ENCODE measurements at regions not wholly inside any gene's neighbourhood (a gene's known extent, or its start where the extent isn't known, plus 50 kb on each side); places are given as distances from the start of the nearest gene placed in this dataset.

DNA sequence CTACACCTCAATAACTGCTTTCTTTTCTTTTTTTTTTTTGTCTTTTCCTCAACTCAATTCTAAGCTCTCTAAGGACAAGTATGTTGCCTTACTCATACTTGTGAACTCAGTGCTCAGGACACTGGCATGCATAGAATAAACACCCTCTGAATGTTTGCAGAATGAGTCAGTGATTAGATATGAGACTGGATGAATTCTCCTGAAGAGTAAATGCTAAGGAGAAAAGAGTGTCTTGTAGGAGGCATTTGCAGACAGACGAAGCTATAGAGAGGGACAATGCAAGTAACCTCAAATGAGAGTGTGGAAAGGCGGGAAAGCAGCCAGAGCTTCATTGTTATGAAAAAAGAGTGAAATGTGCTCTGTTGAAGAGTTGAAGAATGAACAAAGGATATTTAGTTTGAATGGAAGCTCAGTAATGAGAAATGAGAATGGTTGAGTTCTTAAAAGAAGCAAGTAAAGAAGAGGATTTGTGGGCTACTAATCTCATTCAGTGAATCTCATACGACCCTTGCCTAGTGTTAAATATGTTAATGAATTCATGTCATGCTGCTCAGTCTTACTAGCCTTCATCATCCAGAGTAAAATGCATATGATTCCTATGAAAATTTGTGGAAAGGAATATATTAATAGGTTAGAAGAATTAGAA lies 166.1 kb upstream of the DPYD start:
- Histone ChIP-seq H3K4me3 (ENCODE audit: low read depth in 2 of 2, low read length in 1 of 2) (no peak overlapping the region), H4K20me1 (ENCODE audit: insufficient read depth) (no peaks in the 10 kb centered on the region), H3K4me1 (ENCODE audit: control insufficient read depth in 1 of 2, insufficient read depth in 2 of 2, low read depth in 1 of 2, low read length in 1 of 2) (peaks cover 0 to 7% of the 10 kb centered on the region in 2 experiments; a peak in 1 of 4 replicates), H3K9ac (peak overlapping the region; percentile 51), H3K27me3 (ENCODE audit: insufficient read depth) (no peaks in the 10 kb centered on the region), H3K27ac (ENCODE audit: low read depth in 2 of 2, low read length in 1 of 2) (peak overlapping the region in 1 of 2 experiments; percentile 87; a peak in 2 of 4 replicates), H3K36me3 (replicated peaks in 1 of 2; ENCODE audit: control insufficient read depth in 1 of 2, insufficient read depth in 2 of 2, low read length in 1 of 2) (peaks cover 0 to 11% of the 10 kb centered on the region in 2 experiments), H3K9me2 (no peaks in the 10 kb centered on the region), H3K79me2 (ENCODE audit: insufficient read depth) (no peaks in the 10 kb centered on the region), H2AFZ (ENCODE audit: low read depth) (no peak overlapping the region), H3F3A (replicated peaks; ENCODE audit: insufficient read depth) (peaks cover 42% of the 10 kb centered on the region), H3K9me3 (no peaks in the 10 kb centered on the region), H3K4me2 (peak overlapping the region; percentile 54; the same call in 1 of the 2 replicates)
- ChIA-PET CTCF (no interaction called here), POLR2A (no interaction called here)
- WGBS (ENCODE audit: low lambda C conversion rate) = 33% methylated on average over 3 of the region's 3 CpGs
- TF ChIP-seq FOXJ3 (CRISPR knock-in tag; IDR thresholded peaks at IDR 0.05) (no peak), FOSL2 (IDR thresholded peaks at IDR 0.05; ENCODE audit: borderline replicate concordance, low read depth) (peak; percentile 97), SMC3 (IDR thresholded peaks at IDR 0.05; ENCODE audit: low read depth, low read length) (no peak), FOXM1 (IDR thresholded peaks at IDR 0.05; ENCODE audit: low read depth) (peak; percentile 65; the same call in 1 of the 2 replicates), PBX3 (IDR thresholded peaks at IDR 0.05) (peak; percentile 73), ZBTB33 (IDR thresholded peaks at IDR 0.05; ENCODE audit: borderline replicate concordance, low read depth) (peak; percentile 32; the same call in 1 of the 2 replicates), RXRA (IDR thresholded peaks at IDR 0.05; ENCODE audit: borderline replicate concordance, low read depth) (peak; percentile 96), JUND (IDR thresholded peaks at IDR 0.05) (peak; percentile 99), TCF12 (IDR thresholded peaks at IDR 0.05) (peak; percentile 88), EP300 (IDR thresholded peaks at IDR 0.05; ENCODE audit: borderline replicate concordance in 1 of 2, low read depth in 1 of 2, low read length in 1 of 2) (peak in 1 of 2 experiments; percentile 96; a peak in 2 of 4 replicates), RFX5 (IDR thresholded peaks at IDR 0.05; ENCODE audit: low read length) (no peak), CTCF (IDR thresholded peaks at IDR 0.05) (no peak), NFIC (IDR thresholded peaks at IDR 0.05; ENCODE audit: borderline replicate concordance) (peak; percentile 40; the same call in 1 of the 2 replicates), SIN3A (IDR thresholded peaks at IDR 0.05; ENCODE audit: borderline replicate concordance, low read depth, low read length) (peak; percentile 55; the same call in 1 of the 2 replicates), MAX (IDR thresholded peaks at IDR 0.05; ENCODE audit: low read depth) (peak; percentile 84), MEF2A (IDR thresholded peaks at IDR 0.05; ENCODE audit: borderline replicate concordance, low read depth) (no peak), POLR2AphosphoS5 (IDR thresholded peaks at IDR 0.05; ENCODE audit: low read depth, low read length) (peak; percentile 61; the same call in 1 of the 2 replicates), NRF1 (IDR thresholded peaks at IDR 0.05; ENCODE audit: low read depth, low read length) (no peak), TEAD4 (IDR thresholded peaks at IDR 0.05; ENCODE audit: borderline replicate concordance, insufficient read depth) (peak; percentile 98), REST (IDR thresholded peaks at IDR 0.05; ENCODE audit: low read depth, low read length) (no peak)
- DNase-seq = no peak
